Osteoblast (primary cell): ENCODE measurements at regions not wholly inside any gene's neighbourhood (a gene's known extent, or its start where the extent isn't known, plus 50 kb on each side); places are given as distances from the start of the nearest gene placed in this dataset.

Experiments used
- DNase-seq: peaks from one replicate; pipeline ENCODE4 v3.0.0; 2011; ENCODE audit warnings: low spot score, mixed read lengths; ENCODE audit not compliant: insufficient read length; ENCODE audit errors: missing footprints
- H2AFZ ChIP-seq: 2 replicates; pipeline ENCODE4 v1.6.0; 2011; ENCODE audit warnings: mild to moderate bottlenecking, low read length
- H3K27ac ChIP-seq: 2 replicates; pipeline ENCODE4 v1.5.1; 2011; ENCODE audit warnings: mild to moderate bottlenecking, low read depth, low read length, moderate library complexity
- H3K27me3 ChIP-seq: 2 replicates; pipeline ENCODE4 v1.6.0; 2012; ENCODE audit warnings: mild to moderate bottlenecking, control low read depth, inconsistent platforms, low read length, moderate library complexity; ENCODE audit not compliant: insufficient read depth
- H3K36me3 ChIP-seq: 2 replicates; pipeline ENCODE4 v1.5.1; 2011; ENCODE audit warnings: mild to moderate bottlenecking, low read length, control low read depth, moderate library complexity; ENCODE audit not compliant: insufficient read depth
- H3K4me1 ChIP-seq: 2 replicates; pipeline ENCODE4 v1.5.1; 2011; ENCODE audit warnings: mild to moderate bottlenecking, low read length, control low read depth, moderate library complexity; ENCODE audit not compliant: insufficient read depth
- H3K4me2 ChIP-seq: 2 replicates; pipeline ENCODE4 v1.6.0; 2011; ENCODE audit warnings: mild to moderate bottlenecking, low read length; ENCODE audit not compliant: insufficient read depth
- H3K4me3 ChIP-seq: fragments of 200-600 bp; sonication (generic); 3 replicates; pipeline ENCODE4 v1.5.1; 2012; ENCODE audit warnings: mild to moderate bottlenecking, low read length, inconsistent platforms; ENCODE audit not compliant: insufficient read depth
- H3K79me2 ChIP-seq: 2 replicates; pipeline ENCODE4 v1.6.0; 2012; ENCODE audit warnings: mild to moderate bottlenecking, low read length, control low read depth, inconsistent platforms; ENCODE audit not compliant: insufficient read depth
- H3K9me3 ChIP-seq: 2 replicates; pipeline ENCODE4 v1.5.1; 2011; ENCODE audit warnings: low read depth, low read length, control low read depth
- H4K20me1 ChIP-seq: 2 replicates; pipeline ENCODE4 v1.6.0; 2012; ENCODE audit warnings: mild to moderate bottlenecking, low read length, control low read depth; ENCODE audit not compliant: insufficient read depth
- CTCF ChIP-seq: IDR thresholded peaks from 2 replicates; pipeline ENCODE4 v1.5.1; 2011; ENCODE audit warnings: mild to moderate bottlenecking, low read depth, low read length, moderate library complexity; ENCODE audit errors: extremely low read depth

DNA sequence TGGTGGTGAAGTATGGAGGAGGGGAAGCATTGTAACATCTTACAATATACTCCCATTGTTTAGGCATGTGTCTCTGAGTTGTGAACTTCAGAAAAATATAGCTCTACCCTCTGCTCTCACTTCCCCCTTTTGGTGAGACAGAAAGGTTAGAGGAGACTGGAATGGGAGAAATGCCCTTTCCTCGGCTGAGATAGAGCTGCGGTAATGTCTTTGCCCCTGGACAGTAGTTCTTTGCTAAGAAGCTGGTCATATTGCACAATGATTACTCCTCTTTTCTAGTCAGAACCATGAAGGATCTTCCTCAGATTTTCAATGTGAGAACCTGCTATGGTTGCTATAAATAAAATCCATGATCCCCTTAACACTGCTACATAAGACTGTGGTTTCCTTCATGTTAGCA lies 171.0 kb downstream of the SEM1 start:
- Histone ChIP-seq H3K27ac (no peak overlapping the region), H3K9me3 (no peaks in the 10 kb centered on the region), H2AFZ (no peak overlapping the region), H3K4me3 (no peak overlapping the region), H3K27me3 (no peaks in the 10 kb centered on the region), H4K20me1 (no peaks in the 10 kb centered on the region), H3K79me2 (no peaks in the 10 kb centered on the region), H3K36me3 (no peaks in the 10 kb centered on the region), H3K4me2 (no peak overlapping the region), H3K4me1 (no peaks in the 10 kb centered on the region)
- no peak for DNase-seq
- TF ChIP-seq CTCF, result no peak

DNA sequence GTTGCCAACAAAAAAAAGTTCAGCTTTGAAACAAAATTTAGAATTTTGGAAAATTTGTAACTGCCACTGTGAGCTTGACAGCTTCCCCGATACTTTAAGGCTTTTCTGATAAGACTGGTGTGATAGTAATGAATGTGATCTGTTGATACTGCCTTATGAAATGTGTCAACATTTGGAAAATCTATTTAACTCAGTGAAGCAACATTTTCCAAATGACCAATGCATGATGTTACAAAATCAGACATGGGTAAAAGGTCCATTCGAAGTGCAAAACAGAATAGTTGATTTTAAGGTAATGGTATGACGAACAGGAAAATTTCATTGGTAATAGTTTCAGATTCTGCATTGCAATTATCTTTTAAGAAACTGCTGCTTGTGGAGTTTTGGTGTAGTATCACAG lies 175.4 kb downstream of the SEM1 start:
- Histone ChIP-seq H3K4me1 (no peaks in the 10 kb centered on the region), H3K4me3 (no peak overlapping the region), H3K27ac (no peak overlapping the region), H3K9me3 (no peaks in the 10 kb centered on the region), H2AFZ (no peak overlapping the region), H3K27me3 (no peaks in the 10 kb centered on the region), H4K20me1 (no peaks in the 10 kb centered on the region), H3K79me2 (no peaks in the 10 kb centered on the region), H3K36me3 (no peaks in the 10 kb centered on the region), H3K4me2 (no peak overlapping the region)
- no peak for DNase-seq
- TF ChIP-seq CTCF, result no peak

DNA sequence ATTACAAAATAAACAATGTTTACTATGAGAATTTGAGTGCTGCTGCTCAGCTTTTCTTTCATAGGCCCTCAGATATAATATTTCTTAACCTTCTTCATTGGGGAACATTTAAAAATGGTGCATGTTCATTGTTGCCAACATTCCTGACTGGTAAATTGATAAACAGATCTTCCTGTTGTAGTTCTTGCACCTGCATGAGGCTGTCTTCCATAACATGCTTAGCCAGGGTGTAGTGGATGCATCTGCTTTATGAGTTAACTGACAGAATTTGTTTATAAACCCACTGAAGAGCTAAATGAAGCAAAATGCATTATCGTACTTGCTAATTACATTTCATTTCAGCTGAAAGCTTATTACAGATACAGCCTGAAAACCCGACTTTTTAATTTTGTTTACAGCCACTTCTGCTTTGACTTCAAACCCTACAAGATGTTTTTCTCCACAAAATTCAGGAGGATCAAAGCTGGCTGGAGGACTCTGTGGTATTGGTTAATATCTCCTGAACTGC lies 177.2 kb downstream of the SEM1 start:
- no peaks in the 10 kb centered on the region for H3K79me2 ChIP-seq
- no peak overlapping the region for H3K4me2 ChIP-seq
- no peaks in the 10 kb centered on the region for H3K36me3 ChIP-seq
- H3K27me3 ChIP-seq, result no peaks in the 10 kb centered on the region
- TF ChIP-seq CTCF, result no peak
- no peak overlapping the region for H3K27ac ChIP-seq
- H2AFZ ChIP-seq, result no peak overlapping the region
- H4K20me1 ChIP-seq, result no peaks in the 10 kb centered on the region
- H3K4me3 ChIP-seq, result no peak overlapping the region
- H3K4me1 ChIP-seq, result no peaks in the 10 kb centered on the region
- no peaks in the 10 kb centered on the region for H3K9me3 ChIP-seq
- DNase-seq, result no peak

GRCh38 chr7:96531331-96531730 lies 178.3 kb downstream of the SEM1 start:
- no peaks in the 10 kb centered on the region for H3K27me3 ChIP-seq
- no peaks in the 10 kb centered on the region for H3K79me2 ChIP-seq
- no peaks in the 10 kb centered on the region for H3K4me1 ChIP-seq
- no peak for DNase-seq
- H3K9me3 ChIP-seq, result no peaks in the 10 kb centered on the region
- no peak overlapping the region for H3K27ac ChIP-seq
- H2AFZ ChIP-seq, result no peak overlapping the region
- H3K4me2 ChIP-seq, result no peak overlapping the region
- H3K36me3 ChIP-seq, result no peaks in the 10 kb centered on the region
- no peak overlapping the region for H3K4me3 ChIP-seq
- no peak for TF ChIP-seq CTCF
- no peaks in the 10 kb centered on the region for H4K20me1 ChIP-seq
